Epithelial cell of proximal tubule (primary cell): ENCODE measurements at regions not wholly inside any gene's neighbourhood (a gene's known extent, or its start where the extent isn't known, plus 50 kb on each side); places are given as distances from the start of the nearest gene placed in this dataset.

Source experiments
- DNase-seq: peaks from one replicate; pipeline ENCODE4 v3.0.0-alpha.2; 2011; ENCODE audit warnings: low read depth
- H3K4me3 ChIP-seq: 2 replicates; pipeline ENCODE4 v1.5.1; 2011; ENCODE audit warnings: low read depth, mild to moderate bottlenecking, low read length
- CTCF ChIP-seq: conservative IDR thresholded peaks from 2 replicates; pipeline ENCODE4 v1.5.1; 2012; ENCODE audit warnings: low read depth, mild to moderate bottlenecking, low read length

- no peak for DNase-seq
- H3K4me3 ChIP-seq, result no peak overlapping the region
- no peak for TF ChIP-seq CTCF
These were observed 98.3 kb upstream of the FGF3 start for GRCh38 chr11:69917529-69917928.

- H3K4me3 ChIP-seq, result no peak overlapping the region
- TF ChIP-seq CTCF, result no peak
- DNase-seq, result no peak
These were observed 99.2 kb upstream of the FGF3 start for GRCh38 chr11:69918231-69918937.

GRCh38 chr11:69918938-69919650, 99.9 kb upstream of the FGF3 start:
- H3K4me3 ChIP-seq, result no peak overlapping the region
- DNase-seq, result no peak
- peak; percentile 82 for TF ChIP-seq CTCF

- no peak for TF ChIP-seq CTCF
These were observed 100.6 kb upstream of the FGF3 start for GRCh38 chr11:69919659-69920344.

GRCh38 chr11:69920345-69921127, 101.3 kb upstream of the FGF3 start:
- no peak for TF ChIP-seq CTCF
- no peak overlapping the region for H3K4me3 ChIP-seq
- no peak for DNase-seq

More at GRCh38 chr11:69919659-69920344, 100.6 kb upstream of the FGF3 start:
- H3K4me3 ChIP-seq, result no peak overlapping the region
- DNase-seq, result no peak

- no peak for DNase-seq
- TF ChIP-seq CTCF, result no peak
- no peak overlapping the region for H3K4me3 ChIP-seq
These were observed 102.2 kb upstream of the FGF3 start for GRCh38 chr11:69921128-69922014.
